WTC11 (cell line): ENCODE measurements at regions not wholly inside any gene's neighbourhood (a gene's known extent, or its start where the extent isn't known, plus 50 kb on each side); places are given as distances from the start of the nearest gene placed in this dataset.

ENCODE experiments used
- ATAC-seq: fragments of 200-7000 bp; cut with Tn5 transposase; 2 replicates; pipeline ENCODE4 v1.10.0; 2021; ENCODE audit warnings: mild to moderate bottlenecking, moderate library complexity
- CTCF ChIA-PET: fragments of 300-600 bp; sonication (Branson Sonifier 250); formaldehyde crosslinking; loops from one replicate; lab custom pipeline; 2021; ENCODE audit warnings: antibody characterized with exemption; lab: Charles Lee
- POLR2A ChIA-PET: fragments of 350-600 bp; sonication (Branson Sonifier 250); formaldehyde crosslinking; loops from one replicate; lab custom pipeline; 2021; ENCODE audit warnings: antibody characterized with exemption; lab: Charles Lee
- DNase-seq: peaks from one replicate; pipeline ENCODE4 v3.0.0; 2021; ENCODE audit warnings: low spot score
- H3K27ac Mint-ChIP-seq: 2 replicates; pipeline ENCODE4 v1.8.0; 2021; ENCODE audit warnings: mixed read lengths
- H3K27me3 Mint-ChIP-seq: 2 replicates; pipeline ENCODE4 v1.8.0; 2021; ENCODE audit warnings: low read depth, mild to moderate bottlenecking, moderate library complexity, mixed read lengths
- H3K36me3 Mint-ChIP-seq: 2 replicates; pipeline ENCODE4 v1.8.0; 2021; ENCODE audit warnings: mixed read lengths
- H3K4me1 Mint-ChIP-seq: 2 replicates; pipeline ENCODE4 v1.8.0; 2022; ENCODE audit warnings: mixed read lengths
- H3K4me3 Mint-ChIP-seq: 2 replicates; pipeline ENCODE4 v1.8.0; 2021; ENCODE audit warnings: mild to moderate bottlenecking, moderate library complexity, mixed read lengths
- H3K9me3 Mint-ChIP-seq: 2 replicates; pipeline ENCODE4 v1.8.0; 2021; ENCODE audit warnings: mixed read lengths
- ARID4B ChIP-seq: sonication (generic); formaldehyde crosslinking; IDR thresholded peaks from 2 replicates; pipeline ENCODE4 v1.8.0; 2023; ENCODE audit warnings: missing genetic modification reagents, mild to moderate bottlenecking, borderline replicate concordance
- ATF3 ChIP-seq: sonication (generic); formaldehyde crosslinking; conservative IDR thresholded peaks from 2 replicates; pipeline ENCODE4 v1.8.1; 2022; ENCODE audit warnings: mild to moderate bottlenecking, missing genetic modification reagents
- E2F1 ChIP-seq: sonication (generic); formaldehyde crosslinking; IDR thresholded peaks from 2 replicates; pipeline ENCODE4 v1.8.0; 2022; ENCODE audit warnings: mild to moderate bottlenecking, missing genetic modification reagents
- ESRRA ChIP-seq: sonication (generic); formaldehyde crosslinking; IDR thresholded peaks from 2 replicates; pipeline ENCODE4 v1.8.1; 2022; ENCODE audit warnings: mild to moderate bottlenecking, missing genetic modification reagents, borderline replicate concordance
- HMGA2 ChIP-seq: fragments of 250-450 bp; sonication (Bioruptor Pico); IDR thresholded peaks from 2 replicates; pipeline ENCODE4 v1.4.0; 2021; ENCODE audit warnings: mild to moderate bottlenecking, moderate library complexity
- IRF1 ChIP-seq: sonication (generic); formaldehyde crosslinking; IDR thresholded peaks from 2 replicates; pipeline ENCODE4 v1.8.0; 2023; ENCODE audit warnings: missing genetic modification reagents
- JUN ChIP-seq: sonication (generic); formaldehyde crosslinking; IDR thresholded peaks from 2 replicates; pipeline ENCODE4 v1.8.0; 2023; ENCODE audit warnings: mild to moderate bottlenecking, missing genetic modification reagents
- MLX ChIP-seq: sonication (generic); formaldehyde crosslinking; IDR thresholded peaks from 2 replicates; pipeline ENCODE4 v1.8.1; 2023; ENCODE audit warnings: mild to moderate bottlenecking, missing genetic modification reagents, moderate library complexity
- MYBL2 ChIP-seq: sonication (generic); formaldehyde crosslinking; IDR thresholded peaks from 2 replicates; pipeline ENCODE4 v1.8.1; 2023; ENCODE audit warnings: mild to moderate bottlenecking, moderate library complexity, missing genetic modification reagents
- NR2C2 ChIP-seq: sonication (generic); formaldehyde crosslinking; IDR thresholded peaks from 2 replicates; pipeline ENCODE4 v1.8.0; 2022; ENCODE audit warnings: mild to moderate bottlenecking, missing genetic modification reagents
- RORB ChIP-seq: fragments of 250-450 bp; sonication (Bioruptor Pico); IDR thresholded peaks from 2 replicates; pipeline ENCODE4 v1.9.0; 2021; ENCODE audit warnings: mild to moderate bottlenecking
- TEAD4 ChIP-seq: sonication (generic); formaldehyde crosslinking; IDR thresholded peaks from 2 replicates; pipeline ENCODE4 v1.8.0; 2022; ENCODE audit warnings: mild to moderate bottlenecking, missing genetic modification reagents
- TP53 ChIP-seq: sonication (generic); formaldehyde crosslinking; IDR thresholded peaks from 2 replicates; pipeline ENCODE4 v1.8.1; 2023; ENCODE audit warnings: mild to moderate bottlenecking, missing genetic modification reagents
- USF1 ChIP-seq: sonication (generic); formaldehyde crosslinking; IDR thresholded peaks from 2 replicates; pipeline ENCODE4 v1.8.0; 2022; ENCODE audit warnings: mild to moderate bottlenecking, missing genetic modification reagents
- USF2 ChIP-seq: sonication (generic); formaldehyde crosslinking; IDR thresholded peaks from 2 replicates; pipeline ENCODE4 v1.8.1; 2023; ENCODE audit warnings: mild to moderate bottlenecking, missing genetic modification reagents, moderate library complexity
- ZBTB43 ChIP-seq: sonication (generic); formaldehyde crosslinking; IDR thresholded peaks from 2 replicates; pipeline ENCODE4 v1.8.1; 2023; ENCODE audit warnings: mild to moderate bottlenecking, missing genetic modification reagents
- ZMAT4 ChIP-seq: fragments of 250-450 bp; sonication (Bioruptor Pico); IDR thresholded peaks from 2 replicates; pipeline ENCODE4 v1.9.0; 2021; ENCODE audit warnings: mild to moderate bottlenecking
- ZNF121 ChIP-seq: sonication (generic); formaldehyde crosslinking; IDR thresholded peaks from 2 replicates; pipeline ENCODE4 v1.8.0; 2023; ENCODE audit warnings: missing genetic modification reagents
- ZNF219 ChIP-seq: sonication (generic); formaldehyde crosslinking; IDR thresholded peaks from 2 replicates; pipeline ENCODE4 v1.8.0; 2023; ENCODE audit warnings: missing genetic modification reagents, mild to moderate bottlenecking, borderline replicate concordance
- ZNF416 ChIP-seq: fragments of 250-450 bp; sonication (Bioruptor Pico); IDR thresholded peaks from 2 replicates; pipeline ENCODE4 v1.9.0; 2021; ENCODE audit warnings: mild to moderate bottlenecking, inconsistent platforms
- ZNF532 ChIP-seq: fragments of 250-450 bp; sonication (Bioruptor Pico); IDR thresholded peaks from 2 replicates; pipeline ENCODE4 v1.9.0; 2021; ENCODE audit warnings: mild to moderate bottlenecking, borderline replicate concordance
- ZNF671 ChIP-seq: fragments of 250-450 bp; sonication (Bioruptor Pico); IDR thresholded peaks from 2 replicates; pipeline ENCODE4 v1.8.0; 2021; ENCODE audit warnings: mild to moderate bottlenecking

GRCh38 chr10:8919280-8919679 is 864.8 kb downstream of the GATA3 start (continued):
- TF ChIP-seq ARID4B (CRISPR knock-in tag) (no peak), IRF1 (no peak), RORB (CRISPR knock-in tag) (no peak), ZNF416 (CRISPR knock-in tag) (no peak), ZNF121 (CRISPR knock-in tag) (no peak), ESRRA (CRISPR knock-in tag) (no peak), JUN (CRISPR knock-in tag) (no peak)

- H3K27me3 Mint-ChIP-seq: no peaks in the 10 kb centered on the region
- peaks cover 18% of the 10 kb centered on the region for H3K4me1 Mint-ChIP-seq
- H3K4me3 Mint-ChIP-seq: peak overlapping the region; percentile 55
- H3K9me3 Mint-ChIP-seq: peaks cover 7% of the 10 kb centered on the region
- no peak for DNase-seq
- no peaks in the 10 kb centered on the region for H3K36me3 Mint-ChIP-seq
- ATAC-seq: peak; percentile 52
- ChIA-PET CTCF (no interaction called here), POLR2A (interaction anchor here (0.7 kb wide), 1 partner anchor 267 kb away, joined by 3 read pairs; no protein-coding TSS in a partner anchor)
- H3K27ac Mint-ChIP-seq: no peak overlapping the region; the same call in 1 of the 2 replicates
- TF ChIP-seq TEAD4 (CRISPR knock-in tag): no peak
- no peak for TF ChIP-seq ZNF219
- TF ChIP-seq ZMAT4 (CRISPR knock-in tag): no peak
- no peak for TF ChIP-seq ZNF671
- no peak for TF ChIP-seq ZNF532
- TF ChIP-seq NR2C2 (CRISPR knock-in tag): no peak
- TF ChIP-seq ZNF416 (CRISPR knock-in tag): no peak
- TF ChIP-seq TP53 (CRISPR knock-in tag): no peak
- no peak for TF ChIP-seq USF1 (CRISPR knock-in tag)
- no peak for TF ChIP-seq HMGA2 (CRISPR knock-in tag)
- no peak for TF ChIP-seq ZBTB43 (CRISPR knock-in tag)
- TF ChIP-seq USF2: no peak
- no peak for TF ChIP-seq E2F1 (CRISPR knock-in tag)
- TF ChIP-seq ATF3 (CRISPR knock-in tag): no peak
- TF ChIP-seq MYBL2 (CRISPR knock-in tag): no peak
- no peak for TF ChIP-seq MLX
Measured at GRCh38 chr10:8921568-8921967, 867.1 kb downstream of the GATA3 start.
